Breast epithelium (tissue), 4 donors: ENCODE measurements at regions not wholly inside any gene's neighbourhood (a gene's known extent, or its start where the extent isn't known, plus 50 kb on each side); places are given as distances from the start of the nearest gene placed in this dataset.

ENCODE experiments used
- DNase-seq, 2 donors: peaks; one replicate each; pipeline ENCODE4 v3.0.0-alpha.2; 2019; ENCODE audit warnings: low spot score in 2 of 2
- H3K27ac ChIP-seq, 2 donors: fragments of 200-600 bp; sonication (generic) in 1 of 2; one replicate each; pipeline ENCODE4 v1.5.1; 2016 to 2019; ENCODE audit warnings: mild to moderate bottlenecking in 1 of 2
- H3K27me3 ChIP-seq, 2 donors: fragments of 200-600 bp; sonication (generic) in 1 of 2; one replicate each; pipeline versions ENCODE4 v1.5.1 to v1.6.0; 2017 to 2019; ENCODE audit warnings: control low read depth in 1 of 2, mild to moderate bottlenecking in 1 of 2
- H3K36me3 ChIP-seq: fragments of 200-600 bp; one replicate; pipeline ENCODE4 v1.5.1; 2019
- H3K4me1 ChIP-seq, 2 donors: fragments of 200-600 bp; sonication (generic); one replicate each; pipeline ENCODE4 v1.5.1; 2016 to 2019; ENCODE audit warnings: control low read depth in 1 of 2
- H3K4me3 ChIP-seq, 3 donors: fragments of 200-600 bp; sonication (generic); 1 replicate in 2 of 3; 2 replicates in 1 of 3; pipeline ENCODE4 v1.5.1; 2016 to 2019; ENCODE audit warnings: mild to moderate bottlenecking in 3 of 3, moderate library complexity in 2 of 3
- H3K9me3 ChIP-seq, 2 donors: fragments of 200-600 bp; sonication (generic) in 1 of 2; one replicate each; pipeline ENCODE4 v1.5.1; 2016 to 2019; ENCODE audit warnings: control low read depth in 1 of 2
- POLR2A ChIP-seq: fragments of 450-650 bp; IDR thresholded peaks from one replicate; pipeline ENCODE4 v1.6.1; 2016; ENCODE audit warnings: antibody characterized with exemption, mild to moderate bottlenecking, moderate library complexity
- POLR2AphosphoS5 ChIP-seq, 3 donors: sonication (generic); formaldehyde crosslinking; IDR thresholded peaks; one replicate each; pipeline ENCODE4 v1.6.1; 2017; ENCODE audit warnings: antibody characterized with exemption in 3 of 3
- intact Hi-C: fragments of 100-400 bp; cut with DNase I; formaldehyde crosslinking; loops from one replicate; pipeline ENCODE4 v1.15.1; 2023; ENCODE audit warnings: low total_unique reads
- TF ChIP-seq, protein P1 (sequence below), 3 donors: fragments of 450-650 bp; IDR thresholded peaks; one replicate each; pipeline ENCODE4 v1.5.1; 2016 to 2017; ENCODE audit warnings: antibody characterized with exemption in 3 of 3, mild to moderate bottlenecking in 3 of 3, moderate library complexity in 3 of 3

GRCh38 chr7:16113058-16113457, 308.3 kb downstream of the CRPPA start:
- intact Hi-C loops = no loop called here
- no peaks in the 10 kb centered on the region for H3K4me1 ChIP-seq
- H3K27me3 ChIP-seq = no peaks in the 10 kb centered on the region
- no peak overlapping the region for H3K27ac ChIP-seq
- no peaks in the 10 kb centered on the region for H3K36me3 ChIP-seq
- no peak for DNase-seq
- H3K9me3 ChIP-seq = peaks cover 0 to 22% of the 10 kb centered on the region in 2 donors
- TF ChIP-seq POLR2AphosphoS5 (IDR thresholded peaks at IDR 0.05) (no peak), POLR2A (no peak)
- TF ChIP-seq, protein P1, sequence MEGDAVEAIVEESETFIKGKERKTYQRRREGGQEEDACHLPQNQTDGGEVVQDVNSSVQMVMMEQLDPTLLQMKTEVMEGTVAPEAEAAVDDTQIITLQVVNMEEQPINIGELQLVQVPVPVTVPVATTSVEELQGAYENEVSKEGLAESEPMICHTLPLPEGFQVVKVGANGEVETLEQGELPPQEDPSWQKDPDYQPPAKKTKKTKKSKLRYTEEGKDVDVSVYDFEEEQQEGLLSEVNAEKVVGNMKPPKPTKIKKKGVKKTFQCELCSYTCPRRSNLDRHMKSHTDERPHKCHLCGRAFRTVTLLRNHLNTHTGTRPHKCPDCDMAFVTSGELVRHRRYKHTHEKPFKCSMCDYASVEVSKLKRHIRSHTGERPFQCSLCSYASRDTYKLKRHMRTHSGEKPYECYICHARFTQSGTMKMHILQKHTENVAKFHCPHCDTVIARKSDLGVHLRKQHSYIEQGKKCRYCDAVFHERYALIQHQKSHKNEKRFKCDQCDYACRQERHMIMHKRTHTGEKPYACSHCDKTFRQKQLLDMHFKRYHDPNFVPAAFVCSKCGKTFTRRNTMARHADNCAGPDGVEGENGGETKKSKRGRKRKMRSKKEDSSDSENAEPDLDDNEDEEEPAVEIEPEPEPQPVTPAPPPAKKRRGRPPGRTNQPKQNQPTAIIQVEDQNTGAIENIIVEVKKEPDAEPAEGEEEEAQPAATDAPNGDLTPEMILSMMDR (IDR thresholded peaks at IDR 0.05) = no peak
- H3K4me3 ChIP-seq = no peak overlapping the region

DNA sequence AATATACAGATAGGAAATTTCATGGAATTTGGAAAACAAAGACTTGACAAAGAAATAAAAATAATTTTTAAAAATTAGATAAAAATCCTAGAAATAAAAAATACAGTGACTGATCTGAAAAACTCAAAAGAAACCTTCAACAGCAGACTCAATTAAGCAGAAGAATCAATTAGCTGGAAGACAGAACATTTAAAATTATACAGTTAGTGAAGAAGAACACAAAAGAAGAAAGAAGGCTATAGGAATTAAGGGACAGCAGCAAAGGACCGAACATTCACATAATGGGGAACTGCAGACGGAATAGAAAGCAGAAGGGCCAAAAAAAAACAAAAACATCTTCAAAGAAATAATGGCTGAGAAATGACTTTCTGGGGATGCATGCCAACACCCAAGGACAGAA, 314.5 kb downstream of the CRPPA start:
- intact Hi-C loops = no loop called here
- Histone ChIP-seq H3K36me3 (no peaks in the 10 kb centered on the region), H3K27me3 (no peaks in the 10 kb centered on the region), H3K9me3 (peaks cover 20 to 40% of the 10 kb centered on the region in 2 donors), H3K4me3 (no peak overlapping the region), H3K27ac (no peak overlapping the region), H3K4me1 (no peaks in the 10 kb centered on the region)
- DNase-seq = no peak
- TF ChIP-seq, protein P1 (IDR thresholded peaks at IDR 0.05) = no peak
- TF ChIP-seq POLR2AphosphoS5 (IDR thresholded peaks at IDR 0.05) (no peak), POLR2A (no peak)

- no peak for DNase-seq
- Histone ChIP-seq H3K4me3 (no peak overlapping the region), H3K27me3 (no peaks in the 10 kb centered on the region), H3K36me3 (no peaks in the 10 kb centered on the region), H3K27ac (no peak overlapping the region), H3K4me1 (no peaks in the 10 kb centered on the region), H3K9me3 (peaks cover 20 to 40% of the 10 kb centered on the region in 2 donors)
- intact Hi-C loops = no loop called here
- TF ChIP-seq POLR2A = no peak
- TF ChIP-seq, protein P1 (IDR thresholded peaks at IDR 0.05) = no peak
- TF ChIP-seq POLR2AphosphoS5 (IDR thresholded peaks at IDR 0.05) = no peak
Measured at GRCh38 chr7:16106300-16106699, 315.0 kb downstream of the CRPPA start.

DNA sequence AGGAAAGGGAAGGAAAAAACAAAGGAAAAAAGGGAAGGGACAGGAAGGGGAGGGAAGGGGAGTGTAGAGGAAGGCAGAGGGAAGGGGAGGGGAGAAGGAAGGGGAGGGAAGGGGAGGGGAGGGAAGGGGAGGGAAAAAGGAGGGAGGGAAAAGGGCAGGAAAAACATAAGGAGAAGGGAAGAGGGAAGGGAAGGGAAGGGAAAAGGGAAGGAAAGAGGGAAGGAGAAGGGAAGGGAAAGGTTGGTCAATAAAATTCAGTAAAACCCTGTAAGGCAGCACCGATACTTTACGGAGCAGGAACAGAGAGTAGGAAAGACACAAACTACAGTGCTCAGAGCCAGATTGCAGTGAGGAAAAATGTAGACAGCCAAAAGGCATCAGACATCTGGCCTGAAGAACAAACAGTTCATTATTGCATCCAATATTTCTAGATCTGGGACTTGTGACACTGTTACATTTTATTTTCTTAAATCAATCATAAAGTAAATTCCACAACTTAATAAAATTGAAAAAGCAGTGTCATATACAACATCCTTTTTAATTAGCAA, 322.0 kb downstream of the CRPPA start:
- DNase-seq = no peak
- no peaks in the 10 kb centered on the region for H3K9me3 ChIP-seq
- intact Hi-C loops = no loop called here
- TF ChIP-seq POLR2AphosphoS5 (IDR thresholded peaks at IDR 0.05) (no peak), POLR2A (no peak)
- TF ChIP-seq, protein P1 (IDR thresholded peaks at IDR 0.05) = no peak
- H3K27me3 ChIP-seq = no peaks in the 10 kb centered on the region
- H3K36me3 ChIP-seq = no peaks in the 10 kb centered on the region
- H3K27ac ChIP-seq = no peak overlapping the region
- H3K4me3 ChIP-seq = no peak overlapping the region
- H3K4me1 ChIP-seq = no peaks in the 10 kb centered on the region

DNA sequence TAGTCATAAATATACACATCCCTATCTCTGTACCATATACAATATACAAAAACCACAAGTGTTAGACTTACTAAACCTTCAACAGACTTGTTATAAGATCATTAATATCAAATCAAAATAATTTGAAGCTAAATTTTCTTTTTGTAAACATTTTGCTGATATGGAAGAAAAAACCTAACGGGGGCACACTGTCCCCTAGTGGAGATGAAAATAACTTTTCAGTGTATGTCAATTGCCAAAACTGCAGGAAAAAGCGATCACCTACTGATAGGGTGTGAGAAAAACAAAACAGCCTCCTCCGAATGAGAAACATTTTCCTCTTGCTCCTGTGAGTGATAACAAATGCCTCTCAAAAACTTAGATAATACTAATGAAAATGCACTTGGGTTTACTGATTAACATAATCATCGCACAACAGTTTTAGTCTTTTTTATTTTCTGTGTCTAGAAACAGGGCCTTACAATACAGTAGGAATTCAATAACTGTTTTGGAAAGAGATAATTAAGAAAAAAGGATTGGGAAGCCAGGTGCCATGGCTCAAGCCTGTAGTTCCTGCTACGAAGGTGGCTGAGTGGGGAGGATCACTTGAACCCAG, 322.7 kb downstream of the CRPPA start:
- no peak for TF ChIP-seq POLR2AphosphoS5 (IDR thresholded peaks at IDR 0.05)
- TF ChIP-seq, protein P1 (IDR thresholded peaks at IDR 0.05) = peak in 2 of 3 donors; percentile 26 to 39
- no peak for TF ChIP-seq POLR2A
- H3K4me1 ChIP-seq = no peaks in the 10 kb centered on the region
- H3K27me3 ChIP-seq = no peaks in the 10 kb centered on the region
- H3K4me3 ChIP-seq = no peak overlapping the region
- intact Hi-C loops = no loop called here
- DNase-seq = no peak
- no peaks in the 10 kb centered on the region for H3K36me3 ChIP-seq
- H3K27ac ChIP-seq = no peak overlapping the region
- no peaks in the 10 kb centered on the region for H3K9me3 ChIP-seq
